Neural crest cell (in vitro differentiated cells): ENCODE measurements at regions not wholly inside any gene's neighbourhood (a gene's known extent, or its start where the extent isn't known, plus 50 kb on each side); places are given as distances from the start of the nearest gene placed in this dataset.
A peak's percentile ranks its signal among the peaks of the same experiment; 100 is the strongest.

ENCODE experiments used
- DNase-seq: peaks from one replicate; pipeline ENCODE4 v3.0.0; 2021; ENCODE audit warnings: low read depth, mixed read lengths, low spot score
- H3K27ac Mint-ChIP-seq: one replicate; pipeline ENCODE4 v1.8.0; 2021; ENCODE audit warnings: mild to moderate bottlenecking, mixed read lengths; ENCODE audit not compliant: unreplicated experiment
- H3K27me3 Mint-ChIP-seq: 2 replicates; pipeline ENCODE4 v1.8.0; 2021; ENCODE audit warnings: low read depth, mild to moderate bottlenecking, mixed read lengths
- H3K36me3 Mint-ChIP-seq: 2 replicates; pipeline ENCODE4 v1.8.0; 2021; ENCODE audit warnings: low read depth, mild to moderate bottlenecking, mixed read lengths
- H3K4me1 Mint-ChIP-seq: 2 replicates; pipeline ENCODE4 v1.8.0; 2021; ENCODE audit warnings: mixed read lengths
- H3K4me3 Mint-ChIP-seq: one replicate; pipeline ENCODE4 v1.8.0; 2021; ENCODE audit warnings: mild to moderate bottlenecking, mixed read lengths
- H3K9me3 Mint-ChIP-seq: 2 replicates; pipeline ENCODE4 v1.8.0; 2021; ENCODE audit warnings: mixed read lengths
- CTCF ChIP-seq: fragments of 200-600 bp; sonication (generic); conservative IDR thresholded peaks from 2 replicates; pipeline ENCODE4 v1.5.0; 2021; ENCODE audit warnings: antibody characterized with exemption, mild to moderate bottlenecking

- Mint-ChIP-seq H3K9me3 (peaks cover 7% of the 10 kb centered on the region), H3K27me3 (no peaks in the 10 kb centered on the region)
- no peak for DNase-seq
These were observed 394.1 kb downstream of the PBX1 start for GRCh38 chr1:164953098-164953497.

GRCh38 chr1:164951508-164951907 is 392.5 kb downstream of the PBX1 start:
- Mint-ChIP-seq H3K36me3 (peaks cover 3% of the 10 kb centered on the region), H3K9me3 (peaks cover 13% of the 10 kb centered on the region), H3K4me3 (no peak overlapping the region), H3K27ac (no peak overlapping the region), H3K27me3 (no peaks in the 10 kb centered on the region), H3K4me1 (no peaks in the 10 kb centered on the region)
- TF ChIP-seq CTCF: no peak
- DNase-seq: no peak

More at GRCh38 chr1:164953098-164953497, 394.1 kb downstream of the PBX1 start:
- H3K36me3 Mint-ChIP-seq: peaks cover 3% of the 10 kb centered on the region
- TF ChIP-seq CTCF: no peak
- no peak overlapping the region for H3K27ac Mint-ChIP-seq
- no peak overlapping the region for H3K4me3 Mint-ChIP-seq
- H3K4me1 Mint-ChIP-seq: no peaks in the 10 kb centered on the region

GRCh38 chr1:164950541-164950986 is 391.6 kb downstream of the PBX1 start:
- peaks cover 2% of the 10 kb centered on the region for H3K27me3 Mint-ChIP-seq
- no peak for TF ChIP-seq CTCF
- no peak overlapping the region for H3K4me3 Mint-ChIP-seq
- no peak for DNase-seq
- H3K27ac Mint-ChIP-seq: no peak overlapping the region
- H3K4me1 Mint-ChIP-seq: no peaks in the 10 kb centered on the region
- peaks cover 3% of the 10 kb centered on the region for H3K36me3 Mint-ChIP-seq
- peaks cover 13% of the 10 kb centered on the region for H3K9me3 Mint-ChIP-seq

- Mint-ChIP-seq H3K27ac (no peak overlapping the region), H3K4me1 (no peaks in the 10 kb centered on the region), H3K9me3 (peaks cover 13% of the 10 kb centered on the region), H3K27me3 (peaks cover 4% of the 10 kb centered on the region), H3K4me3 (no peak overlapping the region), H3K36me3 (peaks cover 3% of the 10 kb centered on the region)
- TF ChIP-seq CTCF: peak; percentile 42
- DNase-seq: no peak
These were observed 390.9 kb downstream of the PBX1 start for GRCh38 chr1:164949771-164950471.

GRCh38 chr1:164948101-164948500 is 389.1 kb downstream of the PBX1 start:
- Mint-ChIP-seq H3K27me3 (peaks cover 14% of the 10 kb centered on the region), H3K9me3 (peaks cover 14% of the 10 kb centered on the region), H3K36me3 (peaks cover 3% of the 10 kb centered on the region), H3K4me3 (no peak overlapping the region), H3K27ac (no peak overlapping the region), H3K4me1 (no peaks in the 10 kb centered on the region)
- no peak for DNase-seq
- no peak for TF ChIP-seq CTCF
